ENCODE measurements at regions not wholly inside any gene's neighbourhood (a gene's known extent, or its start where the extent isn't known, plus 50 kb on each side); places are given as distances from the start of the nearest gene placed in this dataset.

- no peak overlapping the region for H3K27ac ChIP-seq (ENCODE audit: extremely low read length, insufficient read depth, low read length)
- H3K4me3 ChIP-seq (replicated peaks in 1 of 3; ENCODE audit: insufficient read depth in 1 of 3, low read depth in 2 of 3, low read length in 3 of 3), result no peak overlapping the region
- BruUV-seq (replicated peaks), result no TSS peak
- TF ChIP-seq ZBTB42 (CRISPR knock-in tag; IDR thresholded peaks at IDR 0.05) (no peak), KDM4B (CRISPR knock-in tag; IDR thresholded peaks at IDR 0.05) (no peak), ZNF839 (CRISPR knock-in tag; IDR thresholded peaks at IDR 0.05; ENCODE audit: borderline replicate concordance) (no peak), ZNF292 (CRISPR knock-in tag; IDR thresholded peaks at IDR 0.05; ENCODE audit: borderline replicate concordance, low read depth) (no peak), SYNCRIP (IDR thresholded peaks at IDR 0.05; ENCODE audit: insufficient read depth, low read depth, low read length) (no peak), HDAC6 (IDR thresholded peaks at IDR 0.05; ENCODE audit: low read depth, low read length) (no peak), ZNF12 (CRISPR knock-in tag; IDR thresholded peaks at IDR 0.05) (no peak), ZNF598 (CRISPR knock-in tag; IDR thresholded peaks at IDR 0.05; ENCODE audit: borderline replicate concordance) (no peak), SMC3 (IDR thresholded peaks at IDR 0.05; ENCODE audit: low read length) (no peak), ZNF343 (CRISPR knock-in tag; IDR thresholded peaks at IDR 0.05) (no peak), CTCF (CRISPR knock-in tag; IDR thresholded peaks at IDR 0.05) (no peak), ELF3 (CRISPR knock-in tag; IDR thresholded peaks at IDR 0.05) (no peak)
- ATAC-seq (no peak), DNase-seq (ENCODE audit: low spot score) (no peak), FAIRE-seq (no peak)
- intact Hi-C loops (cut with micrococcal nuclease; ENCODE audit: unreplicated experiment), result no loop called here
- no peaks in the 10 kb centered on the region for H3K79me2 ChIP-seq (ENCODE audit: insufficient read depth, low read length)
- H3K4me1 ChIP-seq (ENCODE audit: insufficient read depth, low read length), result no peaks in the 10 kb centered on the region
- no peaks in the 10 kb centered on the region for H4K20me1 ChIP-seq (ENCODE audit: insufficient read depth, low read length)
- no peak overlapping the region for H3K9ac ChIP-seq (ENCODE audit: insufficient read depth, low read depth, low read length)
- ChIA-PET POLR2A (no interaction called here), CTCF (ENCODE audit: low intra/inter-chr PET ratio, low total read pairs) (no interaction called here)
- WGBS (ENCODE audit: low lambda C conversion rate), result 3% methylated on average over 4 of the region's 4 CpGs
- peaks cover 92% of the 10 kb centered on the region for H3K9me3 ChIP-seq (ENCODE audit: low read length)
- no peak overlapping the region for H3K4me2 ChIP-seq (ENCODE audit: low read depth, low read length)
- H3K27me3 ChIP-seq (ENCODE audit: control insufficient read depth in 1 of 2, insufficient read depth in 2 of 2, low read length in 2 of 2), result no peaks in the 10 kb centered on the region
- no peaks in the 10 kb centered on the region for H3K36me3 ChIP-seq (replicated peaks in 1 of 2; ENCODE audit: control insufficient read depth in 1 of 2, insufficient read depth in 2 of 2, low read length in 2 of 2)
- in situ Hi-C loops (cut with HindIII; ENCODE audit: extremely low pct_ligation_motif_present, low pct_unique_long_range_greater_than_20kb), result no loop called here
- H2AFZ ChIP-seq (ENCODE audit: low read length), result no peak overlapping the region
These were observed 757.7 kb downstream of the C6orf118 start for GRCh38 chr6:164551706-164552105.

Measured in HepG2 (cell line).